PFSK-1 (cell line): ENCODE measurements at regions not wholly inside any gene's neighbourhood (a gene's known extent, or its start where the extent isn't known, plus 50 kb on each side); places are given as distances from the start of the nearest gene placed in this dataset.

Source experiments
- FOXP2 ChIP-seq: optimal IDR thresholded peaks from 2 replicates; pipeline ENCODE3; 2011; ENCODE audit warnings: borderline replicate concordance, control low read depth, inconsistent platforms; ENCODE audit not compliant: insufficient read depth; ENCODE audit errors: extremely low read length, extremely low read depth
- POLR2AphosphoS5 ChIP-seq: IDR thresholded peaks from 2 replicates; pipeline ENCODE4 v1.6.1; 2012; ENCODE audit warnings: low read depth, mild to moderate bottlenecking, control low read depth, low read length, moderate library complexity
- SIN3A ChIP-seq: IDR thresholded peaks from 2 replicates; pipeline ENCODE4 v1.6.1; 2012; ENCODE audit warnings: mild to moderate bottlenecking, low read length, moderate library complexity, borderline replicate concordance; ENCODE audit not compliant: insufficient read depth
- TAF1 ChIP-seq: IDR thresholded peaks from 2 replicates; pipeline ENCODE4 v1.6.1; 2012; ENCODE audit warnings: low read length, control low read depth, borderline replicate concordance; ENCODE audit not compliant: insufficient read depth
- TF ChIP-seq, protein P1 (sequence below), 2 experiments: IDR thresholded peaks; 2 replicates each; pipeline versions ENCODE4 v1.6.1 to v1.8.0; 2011 to 2012; ENCODE audit warnings: low read depth in 2 of 2, low read length in 2 of 2, control low read depth in 1 of 2, inconsistent platforms in 1 of 2, mild to moderate bottlenecking in 1 of 2, moderate library complexity in 1 of 2; ENCODE audit not compliant: insufficient read depth in 1 of 2

DNA sequence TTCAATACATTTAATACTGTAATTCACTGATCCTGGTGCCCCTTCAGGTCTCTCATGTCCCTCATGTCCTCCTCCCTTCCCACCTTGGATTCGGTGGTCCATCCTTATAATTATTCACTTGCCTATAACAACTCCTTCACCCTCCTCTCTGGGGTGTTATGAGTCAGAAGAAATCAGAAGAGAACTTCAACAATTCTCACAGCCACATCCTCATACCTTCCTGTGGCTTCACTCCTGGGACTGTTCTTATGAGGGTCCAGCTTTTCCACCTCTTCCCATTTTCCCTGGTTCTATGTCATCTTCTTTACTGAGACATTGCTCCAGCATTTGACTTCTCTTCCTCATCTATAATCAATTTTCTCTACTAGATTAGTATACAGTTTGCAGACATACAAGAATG is 406.1 kb downstream of the NR2F1-AS1 start:
- TF ChIP-seq FOXP2 (no peak), TAF1 (no peak), POLR2AphosphoS5 (no peak), SIN3A (no peak)
- TF ChIP-seq, protein P1, sequence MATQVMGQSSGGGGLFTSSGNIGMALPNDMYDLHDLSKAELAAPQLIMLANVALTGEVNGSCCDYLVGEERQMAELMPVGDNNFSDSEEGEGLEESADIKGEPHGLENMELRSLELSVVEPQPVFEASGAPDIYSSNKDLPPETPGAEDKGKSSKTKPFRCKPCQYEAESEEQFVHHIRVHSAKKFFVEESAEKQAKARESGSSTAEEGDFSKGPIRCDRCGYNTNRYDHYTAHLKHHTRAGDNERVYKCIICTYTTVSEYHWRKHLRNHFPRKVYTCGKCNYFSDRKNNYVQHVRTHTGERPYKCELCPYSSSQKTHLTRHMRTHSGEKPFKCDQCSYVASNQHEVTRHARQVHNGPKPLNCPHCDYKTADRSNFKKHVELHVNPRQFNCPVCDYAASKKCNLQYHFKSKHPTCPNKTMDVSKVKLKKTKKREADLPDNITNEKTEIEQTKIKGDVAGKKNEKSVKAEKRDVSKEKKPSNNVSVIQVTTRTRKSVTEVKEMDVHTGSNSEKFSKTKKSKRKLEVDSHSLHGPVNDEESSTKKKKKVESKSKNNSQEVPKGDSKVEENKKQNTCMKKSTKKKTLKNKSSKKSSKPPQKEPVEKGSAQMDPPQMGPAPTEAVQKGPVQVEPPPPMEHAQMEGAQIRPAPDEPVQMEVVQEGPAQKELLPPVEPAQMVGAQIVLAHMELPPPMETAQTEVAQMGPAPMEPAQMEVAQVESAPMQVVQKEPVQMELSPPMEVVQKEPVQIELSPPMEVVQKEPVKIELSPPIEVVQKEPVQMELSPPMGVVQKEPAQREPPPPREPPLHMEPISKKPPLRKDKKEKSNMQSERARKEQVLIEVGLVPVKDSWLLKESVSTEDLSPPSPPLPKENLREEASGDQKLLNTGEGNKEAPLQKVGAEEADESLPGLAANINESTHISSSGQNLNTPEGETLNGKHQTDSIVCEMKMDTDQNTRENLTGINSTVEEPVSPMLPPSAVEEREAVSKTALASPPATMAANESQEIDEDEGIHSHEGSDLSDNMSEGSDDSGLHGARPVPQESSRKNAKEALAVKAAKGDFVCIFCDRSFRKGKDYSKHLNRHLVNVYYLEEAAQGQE (IDR thresholded peaks at IDR 0.05; ENCODE audit: insufficient read depth in 1 of 2, low read depth in 2 of 2, low read length in 2 of 2), result no peak

- TF ChIP-seq, protein P1 (IDR thresholded peaks at IDR 0.05; ENCODE audit: insufficient read depth in 1 of 2, low read depth in 2 of 2, low read length in 2 of 2), result no peak
- TF ChIP-seq POLR2AphosphoS5, result no peak
- TF ChIP-seq FOXP2, result no peak
- TF ChIP-seq TAF1, result no peak
Observed at GRCh38 chr5:93165559-93165958, 415.5 kb downstream of the NR2F1-AS1 start.

GRCh38 chr5:93164690-93165089 is 416.3 kb downstream of the NR2F1-AS1 start:
- TF ChIP-seq, protein P1 (IDR thresholded peaks at IDR 0.05; ENCODE audit: insufficient read depth in 1 of 2, low read depth in 2 of 2, low read length in 2 of 2), result no peak
- TF ChIP-seq SIN3A (no peak), TAF1 (no peak), POLR2AphosphoS5 (no peak), FOXP2 (no peak)

- TF ChIP-seq TAF1, result no peak
- no peak for TF ChIP-seq SIN3A
- no peak for TF ChIP-seq FOXP2
- no peak for TF ChIP-seq POLR2AphosphoS5
- TF ChIP-seq, protein P1 (IDR thresholded peaks at IDR 0.05; ENCODE audit: insufficient read depth in 1 of 2, low read depth in 2 of 2, low read length in 2 of 2), result no peak
Observed at GRCh38 chr5:93163010-93163663, 417.9 kb downstream of the NR2F1-AS1 start.
